H9 (cell line): ENCODE measurements at regions not wholly inside any gene's neighbourhood (a gene's known extent, or its start where the extent isn't known, plus 50 kb on each side); places are given as distances from the start of the nearest gene placed in this dataset.

ENCODE experiments used
- DNase-seq: peaks from one replicate; pipeline ENCODE4 v3.0.0-alpha.2; 2017
- H2AFZ ChIP-seq: one replicate; pipeline ENCODE4 v1.6.1; 2013; ENCODE audit warnings: mild to moderate bottlenecking, low read length, control low read depth, moderate library complexity
- H2AK5ac ChIP-seq: 2 replicates; pipeline ENCODE4 v1.6.1; 2013; ENCODE audit warnings: low read length, control low read depth, mixed read lengths; ENCODE audit not compliant: insufficient read length
- H2BK120ac ChIP-seq: one replicate; pipeline ENCODE4 v1.6.1; 2013; ENCODE audit warnings: low read depth, mild to moderate bottlenecking, low read length, control low read depth, inconsistent platforms; ENCODE audit not compliant: poor library complexity, severe bottlenecking
- H2BK12ac ChIP-seq: 2 replicates; pipeline ENCODE4 v1.6.1; 2013; ENCODE audit warnings: low read length, control low read depth, mixed read lengths, low read depth; ENCODE audit not compliant: insufficient read length
- H2BK15ac ChIP-seq: 2 replicates; pipeline ENCODE4 v1.6.1; 2013; ENCODE audit warnings: low read depth, low read length, control low read depth
- H2BK20ac ChIP-seq: one replicate; pipeline ENCODE4 v1.6.1; 2013; ENCODE audit warnings: low read depth, mild to moderate bottlenecking, low read length, control low read depth, inconsistent platforms; ENCODE audit not compliant: poor library complexity, severe bottlenecking
- H2BK5ac ChIP-seq: 2 replicates; pipeline ENCODE4 v1.6.1; 2013; ENCODE audit warnings: low read length, control low read depth, mixed read lengths; ENCODE audit not compliant: insufficient read length
- H3K14ac ChIP-seq: 2 replicates; pipeline ENCODE4 v1.6.1; 2013; ENCODE audit warnings: low read length, control low read depth; ENCODE audit not compliant: insufficient read depth
- H3K18ac ChIP-seq: 2 replicates; pipeline ENCODE4 v1.6.1; 2013; ENCODE audit warnings: low read depth, mild to moderate bottlenecking, mixed read lengths, low read length, control low read depth; ENCODE audit not compliant: insufficient read length
- H3K23ac ChIP-seq: 2 replicates; pipeline ENCODE4 v1.6.1; 2013; ENCODE audit warnings: low read length, control low read depth, mixed read lengths, low read depth; ENCODE audit not compliant: insufficient read length
- H3K23me2 ChIP-seq: 2 replicates; pipeline ENCODE4 v1.6.1; 2013; ENCODE audit warnings: low read depth, mild to moderate bottlenecking, mixed read lengths, low read length, control low read depth; ENCODE audit not compliant: insufficient read length, poor library complexity, severe bottlenecking
- H3K27ac ChIP-seq: 2 replicates; pipeline ENCODE4 v1.5.1; 2013; ENCODE audit warnings: low read length, control low read depth, mixed read lengths, low read depth; ENCODE audit not compliant: insufficient read length
- H3K27me3 ChIP-seq: 2 replicates; pipeline ENCODE4 v1.6.1; 2013; ENCODE audit warnings: low read length, control low read depth, inconsistent platforms; ENCODE audit not compliant: insufficient read depth
- H3K4ac ChIP-seq: 2 replicates; pipeline ENCODE4 v1.6.1; 2013; ENCODE audit warnings: low read depth, mild to moderate bottlenecking, control low read depth, inconsistent platforms, low read length, moderate library complexity
- H3K4me1 ChIP-seq: 2 replicates; pipeline ENCODE4 v1.6.1; 2013; ENCODE audit warnings: low read length, control low read depth, inconsistent platforms; ENCODE audit not compliant: insufficient read depth
- H3K4me2 ChIP-seq: 2 replicates; pipeline ENCODE4 v1.6.1; 2013; ENCODE audit warnings: low read length, control low read depth, mixed read lengths; ENCODE audit not compliant: insufficient read length, insufficient read depth
- H3K56ac ChIP-seq: 2 replicates; pipeline ENCODE4 v1.6.1; 2013; ENCODE audit warnings: low read depth, mild to moderate bottlenecking, mixed read lengths, low read length, control low read depth; ENCODE audit not compliant: insufficient read length
- H3K79me1 ChIP-seq: 2 replicates; pipeline ENCODE4 v1.6.1; 2013; ENCODE audit warnings: low read depth, mild to moderate bottlenecking, moderate library complexity, low read length, control low read depth, inconsistent platforms; ENCODE audit not compliant: insufficient read depth, poor library complexity, severe bottlenecking
- H3K79me2 ChIP-seq: 2 replicates; pipeline ENCODE4 v1.6.1; 2013; ENCODE audit warnings: low read length, control low read depth, inconsistent platforms; ENCODE audit not compliant: insufficient read depth
- H3K9ac ChIP-seq: 2 replicates; pipeline ENCODE4 v1.6.1; 2013; ENCODE audit warnings: low read length, control low read depth, mixed read lengths; ENCODE audit not compliant: insufficient read length; ENCODE audit errors: extremely low read depth
- H3K9me3 ChIP-seq: one replicate; pipeline ENCODE4 v1.6.1; 2013; ENCODE audit warnings: low read depth, low read length, inconsistent platforms; ENCODE audit not compliant: control insufficient read depth
- H3T11ph ChIP-seq: one replicate; pipeline ENCODE4 v1.6.1; 2013; ENCODE audit warnings: mild to moderate bottlenecking, low read length, control low read depth, inconsistent platforms
- H4K20me1 ChIP-seq: one replicate; pipeline ENCODE4 v1.6.1; 2013; ENCODE audit not compliant: control insufficient read depth, insufficient read length, insufficient read depth
- H4K5ac ChIP-seq: 2 replicates; pipeline ENCODE4 v1.6.1; 2013; ENCODE audit warnings: low read depth, mild to moderate bottlenecking, mixed read lengths, low read length, control low read depth; ENCODE audit not compliant: insufficient read length
- H4K8ac ChIP-seq: replicated peaks from 2 replicates; pipeline ENCODE4 v1.6.1; 2013; ENCODE audit warnings: low read length, control low read depth, mixed read lengths, low read depth; ENCODE audit not compliant: insufficient read length
- H4K91ac ChIP-seq: 2 replicates; pipeline ENCODE4 v1.6.1; 2013; ENCODE audit warnings: low read depth, mild to moderate bottlenecking, moderate library complexity, mixed read lengths, low read length, control low read depth; ENCODE audit not compliant: insufficient read length
- H3K27ac Mint-ChIP-seq, 3 experiments: 2 replicates in 2 of 3; 3 replicates in 1 of 3; pipeline ENCODE4 v1.8.0; 2020 to 2021; ENCODE audit warnings: mixed read lengths in 3 of 3, mild to moderate bottlenecking in 1 of 3, moderate library complexity in 1 of 3
- H3K27me3 Mint-ChIP-seq: 2 replicates; pipeline ENCODE4 v1.8.0; 2021; ENCODE audit warnings: low read depth, mild to moderate bottlenecking, moderate library complexity, mixed read lengths
- H3K36me3 Mint-ChIP-seq, 3 experiments: 2 replicates in 2 of 3; 3 replicates in 1 of 3; pipeline ENCODE4 v1.8.0; 2020 to 2021; ENCODE audit warnings: low read depth in 3 of 3, mixed read lengths in 3 of 3; ENCODE audit not compliant: insufficient read depth in 1 of 3
- H3K4me1 Mint-ChIP-seq, 2 experiments: 2 replicates each; pipeline ENCODE4 v1.8.0; 2020; ENCODE audit warnings: mixed read lengths in 2 of 2
- H3K4me3 Mint-ChIP-seq, 2 experiments: 2 replicates in 1 of 2; 3 replicates in 1 of 2; pipeline ENCODE4 v1.8.0; 2020 to 2021; ENCODE audit warnings: mild to moderate bottlenecking in 2 of 2, mixed read lengths in 2 of 2, moderate library complexity in 1 of 2
- H3K9me3 Mint-ChIP-seq, 2 experiments: 2 replicates in 1 of 2; 3 replicates in 1 of 2; pipeline ENCODE4 v1.8.0; 2020; ENCODE audit warnings: mild to moderate bottlenecking in 2 of 2, mixed read lengths in 2 of 2, moderate library complexity in 1 of 2
- CTCF ChIP-seq: fragments of 200-600 bp; sonication (generic); conservative IDR thresholded peaks from 3 replicates; pipeline ENCODE4 v1.8.0; 2021; ENCODE audit warnings: antibody characterized with exemption, mild to moderate bottlenecking
- WGBS: extraction: QIAGEN DNeasy Blood & Tissue Kit; methylation state at CpG from one replicate; pipeline ENCODE4 v1.1.7; 2013; ENCODE audit warnings: missing lambda C conversion rate, low lambda C conversion rate, mixed read lengths; ENCODE audit not compliant: insufficient read length; ENCODE audit errors: extremely low coverage; 5-methylcytosine and 5-hydroxymethylcytosine counted together

- Histone ChIP-seq H3K9ac (no peak overlapping the region), H3K79me2 (no peaks in the 10 kb centered on the region), H2BK12ac (no peak overlapping the region), H3K4ac (no peak overlapping the region), H3K27ac (no peak overlapping the region), H2BK15ac (no peak overlapping the region), H3K56ac (no peak overlapping the region), H4K91ac (no peak overlapping the region), H3K79me1 (no peaks in the 10 kb centered on the region), H2AK5ac (no peak overlapping the region), H4K20me1 (no peaks in the 10 kb centered on the region), H3K27me3 (no peaks in the 10 kb centered on the region), H3K9me3 (no peaks in the 10 kb centered on the region), H3K14ac (no peak overlapping the region), H4K8ac (no peak overlapping the region), H2BK20ac (no peak overlapping the region), H3T11ph (no peak overlapping the region), H2BK120ac (no peak overlapping the region), H2BK5ac (no peak overlapping the region), H3K18ac (no peak overlapping the region), H3K4me1 (peaks cover 6% of the 10 kb centered on the region; the same call in 1 of the 2 replicates), H2AFZ (no peak overlapping the region), H4K5ac (no peak overlapping the region), H3K23me2 (no peaks in the 10 kb centered on the region), H3K4me2 (no peak overlapping the region), H3K23ac (no peak overlapping the region)
- Mint-ChIP-seq H3K4me1 (peaks cover 15 to 17% of the 10 kb centered on the region in 2 experiments; a peak in 3 of 4 replicates), H3K27me3 (no peaks in the 10 kb centered on the region), H3K27ac (no peak overlapping the region; a peak in 1 of 7 replicates), H3K4me3 (no peak overlapping the region), H3K9me3 (no peaks in the 10 kb centered on the region), H3K36me3 (no peaks in the 10 kb centered on the region; a peak in 1 of 7 replicates)
- no CpG with 5 or more reads among the region's 9 CpGs for WGBS
- TF ChIP-seq CTCF, result no peak
- no peak for DNase-seq
These were observed 161.1 kb downstream of the NUP210 start for GRCh38 chr3:13258986-13259514.
